ENCODE measurements at regions not wholly inside any gene's neighbourhood (a gene's known extent, or its start where the extent isn't known, plus 50 kb on each side); places are given as distances from the start of the nearest gene placed in this dataset.

DNA sequence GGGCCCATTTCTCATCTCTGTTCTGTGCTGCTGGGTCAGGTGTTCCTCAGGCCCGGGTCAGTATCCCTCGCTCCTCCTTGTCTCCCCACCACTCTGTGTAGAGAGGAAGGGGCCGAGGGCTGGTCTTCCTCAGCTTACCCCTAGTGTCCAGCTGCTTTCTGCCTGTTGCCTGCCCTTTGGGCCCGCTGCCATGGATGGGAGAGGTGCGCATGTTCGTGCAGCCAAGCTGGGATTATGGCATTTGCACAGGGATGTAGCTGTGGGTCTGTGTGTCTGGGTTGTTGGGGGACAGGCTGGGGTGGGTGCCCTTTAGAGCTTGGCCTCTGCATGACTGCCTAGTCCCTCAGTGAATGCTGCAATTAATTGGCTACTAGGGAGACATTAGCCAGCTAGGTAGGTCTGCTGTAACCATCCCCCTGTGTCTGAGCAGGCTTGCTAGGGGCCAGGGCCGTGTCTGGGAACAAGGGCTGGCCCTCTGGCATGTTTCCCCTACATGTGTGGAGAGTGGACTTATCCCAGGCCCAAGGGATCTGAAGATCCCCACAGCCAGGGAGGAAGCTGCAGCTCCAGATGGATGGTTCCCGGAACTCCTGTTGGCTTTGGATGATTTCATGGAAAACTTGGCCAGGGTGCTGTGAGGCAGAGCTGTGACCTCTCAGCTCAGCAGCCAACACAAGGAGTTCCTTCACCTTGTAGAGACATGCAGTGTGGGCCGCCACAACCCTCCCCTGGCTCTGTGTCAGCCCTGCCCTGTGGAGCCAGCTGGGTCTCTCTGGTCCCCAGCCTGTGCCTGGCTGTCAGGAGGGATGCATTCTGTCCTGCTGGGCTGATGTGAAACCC, 161.9 kb downstream of the MACROH2A1 start:
- no peak overlapping the region for H3K4me2 ChIP-seq (ENCODE audit: low read depth, low read length)
- no peaks in the 10 kb centered on the region for H3K9me3 ChIP-seq (replicated peaks; ENCODE audit: insufficient read depth, low read length)
- no peaks in the 10 kb centered on the region for H3K9me2 ChIP-seq (replicated peaks; ENCODE audit: insufficient read depth, low read length)
- TF ChIP-seq, protein P1, sequence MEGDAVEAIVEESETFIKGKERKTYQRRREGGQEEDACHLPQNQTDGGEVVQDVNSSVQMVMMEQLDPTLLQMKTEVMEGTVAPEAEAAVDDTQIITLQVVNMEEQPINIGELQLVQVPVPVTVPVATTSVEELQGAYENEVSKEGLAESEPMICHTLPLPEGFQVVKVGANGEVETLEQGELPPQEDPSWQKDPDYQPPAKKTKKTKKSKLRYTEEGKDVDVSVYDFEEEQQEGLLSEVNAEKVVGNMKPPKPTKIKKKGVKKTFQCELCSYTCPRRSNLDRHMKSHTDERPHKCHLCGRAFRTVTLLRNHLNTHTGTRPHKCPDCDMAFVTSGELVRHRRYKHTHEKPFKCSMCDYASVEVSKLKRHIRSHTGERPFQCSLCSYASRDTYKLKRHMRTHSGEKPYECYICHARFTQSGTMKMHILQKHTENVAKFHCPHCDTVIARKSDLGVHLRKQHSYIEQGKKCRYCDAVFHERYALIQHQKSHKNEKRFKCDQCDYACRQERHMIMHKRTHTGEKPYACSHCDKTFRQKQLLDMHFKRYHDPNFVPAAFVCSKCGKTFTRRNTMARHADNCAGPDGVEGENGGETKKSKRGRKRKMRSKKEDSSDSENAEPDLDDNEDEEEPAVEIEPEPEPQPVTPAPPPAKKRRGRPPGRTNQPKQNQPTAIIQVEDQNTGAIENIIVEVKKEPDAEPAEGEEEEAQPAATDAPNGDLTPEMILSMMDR (IDR thresholded peaks at IDR 0.05; ENCODE audit: low read length): no peak
- TF ChIP-seq EZH2 (optimal IDR thresholded peaks at IDR 0.05; ENCODE audit: low read depth, low read length) (no peak), EZH2phosphoT487 (IDR thresholded peaks at IDR 0.05; ENCODE audit: low read length) (no peak)
- H3K9ac ChIP-seq (ENCODE audit: low read length): no peak overlapping the region
- no peak overlapping the region for H2AFZ ChIP-seq (ENCODE audit: low read length)
- H3F3A ChIP-seq (ENCODE audit: insufficient read depth, low read length): no peaks in the 10 kb centered on the region
- H3K27ac ChIP-seq (ENCODE audit: low read length): no peak overlapping the region
- H4K20me1 ChIP-seq (ENCODE audit: insufficient read depth, low read length): no peaks in the 10 kb centered on the region
- no peaks in the 10 kb centered on the region for H3K79me2 ChIP-seq (ENCODE audit: low read length)
- no peaks in the 10 kb centered on the region for H3K27me3 ChIP-seq (replicated peaks; ENCODE audit: insufficient read depth, low read length)
- no peaks in the 10 kb centered on the region for H3K36me3 ChIP-seq (replicated peaks; ENCODE audit: insufficient read depth, low read length)
- DNase-seq: no peak
- no peaks in the 10 kb centered on the region for H3K4me1 ChIP-seq (ENCODE audit: low read length)
- no peak overlapping the region for H3K4me3 ChIP-seq (ENCODE audit: low read length)

GRCh38 chr5:135236228-135236907, 162.7 kb downstream of the MACROH2A1 start:
- Histone ChIP-seq H3K36me3 (replicated peaks; ENCODE audit: insufficient read depth, low read length) (no peaks in the 10 kb centered on the region), H3K4me3 (ENCODE audit: low read length) (no peak overlapping the region), H2AFZ (ENCODE audit: low read length) (no peak overlapping the region), H3K9ac (ENCODE audit: low read length) (no peak overlapping the region), H3K9me2 (replicated peaks; ENCODE audit: insufficient read depth, low read length) (no peaks in the 10 kb centered on the region), H4K20me1 (ENCODE audit: insufficient read depth, low read length) (no peaks in the 10 kb centered on the region), H3K4me1 (ENCODE audit: low read length) (no peaks in the 10 kb centered on the region), H3K9me3 (replicated peaks; ENCODE audit: insufficient read depth, low read length) (no peaks in the 10 kb centered on the region), H3K79me2 (ENCODE audit: low read length) (no peaks in the 10 kb centered on the region), H3K4me2 (ENCODE audit: low read depth, low read length) (no peak overlapping the region), H3K27me3 (replicated peaks; ENCODE audit: insufficient read depth, low read length) (no peaks in the 10 kb centered on the region), H3K27ac (ENCODE audit: low read length) (no peak overlapping the region), H3F3A (ENCODE audit: insufficient read depth, low read length) (no peaks in the 10 kb centered on the region)
- DNase-seq: no peak
- TF ChIP-seq, protein P1 (IDR thresholded peaks at IDR 0.05; ENCODE audit: low read length): no peak
- no peak for TF ChIP-seq EZH2phosphoT487 (IDR thresholded peaks at IDR 0.05; ENCODE audit: low read length)
- no peak for TF ChIP-seq EZH2 (optimal IDR thresholded peaks at IDR 0.05; ENCODE audit: low read depth, low read length)

DNA sequence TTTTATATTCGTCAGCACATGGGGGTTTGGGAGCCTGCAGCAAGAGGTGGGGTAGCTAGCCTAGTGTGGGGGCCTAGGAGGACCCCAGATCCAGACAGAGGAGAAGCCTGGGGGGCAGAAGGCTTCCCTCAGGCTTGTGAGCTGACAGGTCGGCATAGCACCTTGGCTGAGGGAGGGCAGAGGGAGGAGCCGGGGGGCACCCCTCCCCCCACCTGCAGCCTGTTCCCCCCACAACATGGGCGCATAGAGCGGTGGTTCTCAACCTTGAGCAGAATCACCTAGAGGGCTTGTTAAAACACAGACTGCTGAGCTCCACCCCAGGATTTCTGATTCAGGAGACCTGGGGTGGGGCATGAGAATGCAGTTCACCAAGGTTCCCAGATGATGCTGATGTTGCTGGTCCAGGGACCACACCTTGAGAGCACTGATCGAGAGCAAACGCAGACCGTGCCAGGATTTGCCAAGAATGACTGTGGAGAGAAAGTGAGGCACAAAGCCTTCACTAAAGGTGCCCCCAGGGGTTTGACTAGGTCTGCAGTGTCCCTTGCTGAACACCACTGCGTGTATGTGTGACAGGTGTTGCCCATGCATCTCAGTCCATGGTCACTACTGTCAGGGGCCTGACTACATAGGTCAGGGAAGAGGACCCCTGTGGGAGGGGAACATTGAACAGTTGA, 163.3 kb downstream of the MACROH2A1 start:
- H3F3A ChIP-seq (ENCODE audit: insufficient read depth, low read length): no peaks in the 10 kb centered on the region
- no peaks in the 10 kb centered on the region for H3K27me3 ChIP-seq (replicated peaks; ENCODE audit: insufficient read depth, low read length)
- no peaks in the 10 kb centered on the region for H4K20me1 ChIP-seq (ENCODE audit: insufficient read depth, low read length)
- no peaks in the 10 kb centered on the region for H3K36me3 ChIP-seq (replicated peaks; ENCODE audit: insufficient read depth, low read length)
- no peak for TF ChIP-seq EZH2 (optimal IDR thresholded peaks at IDR 0.05; ENCODE audit: low read depth, low read length)
- TF ChIP-seq, protein P1 (IDR thresholded peaks at IDR 0.05; ENCODE audit: low read length): no peak
- TF ChIP-seq EZH2phosphoT487 (IDR thresholded peaks at IDR 0.05; ENCODE audit: low read length): no peak
- no peaks in the 10 kb centered on the region for H3K9me2 ChIP-seq (replicated peaks; ENCODE audit: insufficient read depth, low read length)
- H3K4me2 ChIP-seq (ENCODE audit: low read depth, low read length): no peak overlapping the region
- no peak overlapping the region for H2AFZ ChIP-seq (ENCODE audit: low read length)
- no peak overlapping the region for H3K27ac ChIP-seq (ENCODE audit: low read length)
- H3K9ac ChIP-seq (ENCODE audit: low read length): no peak overlapping the region
- no peak overlapping the region for H3K4me3 ChIP-seq (ENCODE audit: low read length)
- no peaks in the 10 kb centered on the region for H3K9me3 ChIP-seq (replicated peaks; ENCODE audit: insufficient read depth, low read length)
- DNase-seq: no peak
- H3K4me1 ChIP-seq (ENCODE audit: low read length): no peaks in the 10 kb centered on the region
- H3K79me2 ChIP-seq (ENCODE audit: low read length): no peaks in the 10 kb centered on the region
